ENCODE measurements at regions not wholly inside any gene's neighbourhood (a gene's known extent, or its start where the extent isn't known, plus 50 kb on each side); places are given as distances from the start of the nearest gene placed in this dataset.
"Not testable (repeated sequence)": the region's sequence is repeated elsewhere in the genome, so short reads cannot be mapped to it uniquely, and the experiment has no call there.

DNA sequence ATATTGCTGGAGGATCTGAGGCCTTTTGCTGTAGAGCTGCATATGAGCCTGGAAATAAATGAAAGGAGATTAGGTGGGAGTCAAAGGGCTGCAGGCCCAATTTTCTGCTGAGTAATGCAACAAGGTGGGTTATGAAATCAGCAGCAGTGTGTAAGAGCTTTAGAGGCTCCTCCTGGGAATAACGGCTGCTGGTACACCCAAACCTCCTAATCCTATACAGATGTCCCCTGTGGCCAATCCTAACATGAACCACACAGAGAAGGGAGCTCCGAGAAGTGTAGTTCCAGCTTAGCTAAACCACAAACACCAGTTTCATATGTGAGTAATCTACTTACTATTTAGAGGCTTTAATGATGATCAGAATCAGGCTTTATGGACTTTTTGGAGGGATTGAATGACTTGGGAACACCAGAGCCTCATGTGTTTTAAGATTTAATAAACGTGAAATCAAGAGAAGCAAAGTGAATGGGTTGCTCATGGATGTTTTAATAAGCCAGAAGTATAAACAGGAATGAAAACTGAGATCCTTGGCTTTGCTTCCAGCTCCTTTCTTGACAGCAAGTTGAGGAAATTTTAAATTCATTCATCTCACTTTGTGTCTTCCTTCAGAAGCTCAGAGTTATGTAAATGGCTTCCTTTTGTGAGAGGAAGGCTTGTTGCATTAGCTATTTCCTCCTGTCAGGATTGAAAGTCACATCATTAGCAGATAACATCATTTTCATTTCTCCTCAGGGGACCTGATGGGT lies 437.5 kb downstream of the TMEM232 start:
- in situ Hi-C loops (cut with HindIII; ENCODE audit: low pct_unique_long_range_greater_than_20kb, low sequenced_read_pairs) = no loop called here
- DNase-seq (ENCODE audit: low read depth) = no peak

DNA sequence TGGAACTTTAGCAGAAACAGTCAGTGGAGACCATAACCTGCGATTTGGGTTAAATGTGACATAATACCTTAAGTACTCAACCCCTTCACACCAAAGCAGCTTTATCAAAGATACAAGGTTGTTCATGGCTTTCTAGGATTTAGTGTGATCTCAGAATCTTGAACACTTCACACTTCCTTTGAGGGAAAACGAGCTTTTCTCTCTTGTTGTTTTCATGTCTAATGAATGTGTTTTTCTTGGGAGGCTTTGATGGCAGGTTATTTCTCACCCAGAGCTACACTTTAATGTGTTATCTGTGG lies 437.0 kb downstream of the TMEM232 start:
- in situ Hi-C loops (cut with HindIII; ENCODE audit: low pct_unique_long_range_greater_than_20kb, low sequenced_read_pairs) = no loop called here
- DNase-seq (ENCODE audit: low read depth) = no peak

DNA sequence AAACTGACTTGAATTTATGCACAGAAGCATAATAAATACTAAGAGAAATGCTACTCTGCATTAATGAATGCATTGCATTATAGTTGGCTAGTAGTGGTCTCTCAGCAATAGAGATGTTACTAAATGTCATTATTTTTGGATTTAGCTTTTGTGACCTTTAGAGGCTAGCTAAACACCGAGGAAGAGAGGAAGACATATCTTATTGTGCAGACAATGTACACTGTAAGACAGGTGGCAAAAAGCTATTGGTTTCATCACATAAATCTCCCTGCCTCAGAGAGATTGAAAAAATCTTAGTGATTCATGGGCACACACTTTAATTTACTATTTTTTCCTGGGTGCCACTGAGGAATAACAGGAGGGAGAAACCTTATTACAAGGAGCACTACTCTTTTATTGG lies 435.9 kb downstream of the TMEM232 start:
- no peak for DNase-seq (ENCODE audit: low read depth)
- in situ Hi-C loops (cut with HindIII; ENCODE audit: low pct_unique_long_range_greater_than_20kb, low sequenced_read_pairs) = no loop called here

DNA sequence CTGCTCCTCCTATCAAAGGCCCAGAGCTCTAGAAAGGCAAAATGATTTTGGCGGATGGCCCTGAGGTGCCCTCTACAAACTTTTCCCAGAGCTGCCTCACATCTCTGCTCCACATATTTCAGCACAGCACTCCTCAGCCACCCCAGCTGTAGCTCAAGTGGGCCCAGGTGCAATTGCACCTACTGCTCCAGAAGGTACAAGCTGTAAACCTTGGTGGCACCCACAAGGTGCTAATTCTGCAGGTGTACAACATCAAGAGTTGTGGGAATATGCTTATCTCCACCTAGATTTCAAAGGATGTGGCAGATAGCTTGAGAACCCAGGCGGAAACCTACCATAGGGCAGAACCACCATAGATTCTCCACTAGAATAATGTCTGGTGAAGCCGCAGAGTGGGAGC lies 432.2 kb downstream of the TMEM232 start:
- no peak for DNase-seq (ENCODE audit: low read depth)
- in situ Hi-C loops (cut with HindIII; ENCODE audit: low pct_unique_long_range_greater_than_20kb, low sequenced_read_pairs) = no loop called here

DNA sequence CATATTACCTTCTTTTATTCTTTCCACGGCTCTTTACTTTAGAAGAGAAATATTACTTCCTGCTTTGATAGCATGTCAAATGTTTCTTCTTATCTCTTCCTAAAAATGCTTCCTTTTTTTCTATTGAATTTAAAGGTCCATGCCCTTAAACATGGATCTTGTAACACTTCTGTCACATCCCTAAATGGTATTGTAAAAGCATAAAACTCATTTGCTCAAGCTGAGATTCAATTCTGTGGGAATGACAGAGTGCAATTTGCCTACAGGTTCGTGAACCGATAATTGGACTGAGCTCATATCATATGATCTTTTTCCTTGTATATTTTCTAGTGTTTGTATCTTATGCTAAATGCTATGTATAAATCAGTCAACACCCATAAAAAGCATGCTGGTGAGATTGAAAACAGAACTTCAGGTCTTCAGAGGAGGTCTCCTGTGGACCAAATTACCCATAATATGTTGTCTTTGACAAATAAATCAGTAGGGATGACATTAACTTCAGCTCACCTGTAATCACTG lies 429.3 kb downstream of the TMEM232 start:
- no peak for DNase-seq (ENCODE audit: low read depth)
- in situ Hi-C loops (cut with HindIII; ENCODE audit: low pct_unique_long_range_greater_than_20kb, low sequenced_read_pairs) = no loop called here

DNA sequence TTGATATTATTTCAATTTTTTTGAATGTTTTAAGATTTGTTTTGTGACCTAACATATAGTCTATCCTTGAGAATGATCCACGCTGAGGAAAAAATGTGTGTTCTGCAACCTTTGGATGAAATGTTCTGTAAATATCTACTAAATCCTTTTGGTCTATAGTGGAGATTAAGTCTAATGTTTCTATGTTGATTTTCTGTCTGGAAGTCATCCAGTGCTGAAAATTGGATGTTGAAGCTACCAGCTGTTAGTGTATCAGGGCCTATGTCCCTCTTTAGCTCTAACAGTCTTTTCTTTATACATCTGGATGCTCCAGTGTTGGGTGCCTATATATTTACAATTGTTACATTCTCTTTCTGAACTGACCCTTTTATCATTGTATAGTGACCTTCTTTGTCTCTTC lies 422.3 kb downstream of the TMEM232 start:
- in situ Hi-C loops (cut with HindIII; ENCODE audit: low pct_unique_long_range_greater_than_20kb, low sequenced_read_pairs) = no loop called here
- no peak for DNase-seq (ENCODE audit: low read depth)

DNA sequence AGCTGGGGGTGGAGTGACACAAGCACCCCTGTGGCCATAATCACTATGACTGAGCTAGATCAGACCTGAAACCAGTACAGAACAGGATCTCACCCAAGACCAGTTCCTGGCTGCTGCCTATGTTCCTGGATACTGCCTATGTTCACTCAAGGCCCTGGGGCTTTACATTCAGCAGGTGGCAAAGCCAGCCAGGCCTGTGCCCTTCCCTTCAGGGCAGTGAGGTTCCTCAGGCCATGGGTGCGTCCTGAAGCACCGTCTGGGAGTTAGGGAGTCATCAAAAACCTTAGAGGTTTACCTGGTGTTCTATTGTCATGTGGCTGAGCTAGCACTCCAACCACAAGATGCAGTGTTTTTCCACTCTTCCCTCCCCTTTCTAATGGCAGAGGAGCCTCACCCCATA lies 419.8 kb downstream of the TMEM232 start:
- DNase-seq (ENCODE audit: low read depth) = no peak

DNA sequence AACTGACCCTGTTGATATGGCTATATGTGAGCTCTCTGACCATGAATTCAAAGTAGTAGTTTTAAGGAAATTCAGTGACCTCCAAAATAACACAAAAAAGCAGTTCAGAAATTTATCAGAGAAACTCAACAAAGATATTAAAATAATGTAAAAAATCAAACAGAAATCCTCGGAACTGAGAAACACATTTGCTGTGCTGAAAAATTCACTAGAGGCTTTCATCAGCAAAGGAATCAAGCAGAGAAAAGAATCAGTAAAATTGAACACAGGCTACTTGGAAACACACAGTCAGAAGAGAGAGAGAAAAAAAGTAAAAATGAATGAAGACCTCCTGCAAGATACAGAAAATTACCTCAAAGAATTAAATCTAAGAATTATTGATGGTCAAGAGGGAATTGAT lies 417.2 kb downstream of the TMEM232 start:
- in situ Hi-C loops (cut with HindIII; ENCODE audit: low pct_unique_long_range_greater_than_20kb, low sequenced_read_pairs) = no loop called here
- DNase-seq (ENCODE audit: low read depth) = no peak

More for the DNA sequence above, 419.8 kb downstream of the TMEM232 start:
- in situ Hi-C loops (cut with HindIII; ENCODE audit: low pct_unique_long_range_greater_than_20kb, low sequenced_read_pairs) = no loop called here

DNA sequence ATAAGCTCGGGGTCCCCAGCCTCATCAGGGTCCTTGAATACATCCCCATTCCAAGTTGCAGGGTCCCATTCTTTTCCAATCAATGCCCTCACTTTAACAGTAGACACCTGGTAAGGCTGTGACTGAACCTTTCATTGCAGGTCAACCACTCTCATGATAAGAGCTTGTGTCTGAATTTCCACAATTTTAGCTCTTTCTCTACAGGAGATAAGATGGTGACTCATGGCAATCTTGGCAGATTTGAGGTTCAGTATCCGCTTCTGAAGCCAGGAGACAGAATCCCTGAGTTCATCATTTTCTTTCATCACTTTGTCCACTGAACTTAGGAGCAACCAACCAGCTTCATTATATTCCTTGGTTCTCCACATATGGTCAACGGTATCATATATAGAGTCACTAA lies 409.9 kb downstream of the TMEM232 start:
- in situ Hi-C loops (cut with HindIII; ENCODE audit: low pct_unique_long_range_greater_than_20kb, low sequenced_read_pairs) = not testable (repeated sequence)

DNA sequence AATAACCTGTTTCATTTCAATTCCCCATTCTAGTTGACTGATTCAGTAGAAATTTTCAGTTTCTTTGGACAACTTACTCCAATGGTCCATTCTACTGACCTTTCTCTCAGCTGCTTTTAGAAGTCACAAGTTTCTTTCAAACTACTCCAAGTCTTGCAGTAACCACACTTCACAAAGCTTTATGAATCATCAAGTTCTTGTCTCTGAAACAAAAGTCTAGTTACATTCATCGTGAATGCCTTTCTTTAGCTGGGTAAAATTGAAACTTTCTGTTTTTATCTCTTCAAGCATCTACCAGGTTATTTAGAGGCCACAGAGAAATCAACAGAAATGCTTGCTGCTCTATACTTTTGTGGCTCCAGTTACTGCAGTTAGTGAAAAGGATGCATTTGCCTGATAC lies 405.4 kb downstream of the TMEM232 start:
- in situ Hi-C loops (cut with HindIII; ENCODE audit: low pct_unique_long_range_greater_than_20kb, low sequenced_read_pairs) = no loop called here

More for the DNA sequence above, 409.9 kb downstream of the TMEM232 start:
- not testable (repeated sequence) for DNase-seq (ENCODE audit: low read depth)

DNA sequence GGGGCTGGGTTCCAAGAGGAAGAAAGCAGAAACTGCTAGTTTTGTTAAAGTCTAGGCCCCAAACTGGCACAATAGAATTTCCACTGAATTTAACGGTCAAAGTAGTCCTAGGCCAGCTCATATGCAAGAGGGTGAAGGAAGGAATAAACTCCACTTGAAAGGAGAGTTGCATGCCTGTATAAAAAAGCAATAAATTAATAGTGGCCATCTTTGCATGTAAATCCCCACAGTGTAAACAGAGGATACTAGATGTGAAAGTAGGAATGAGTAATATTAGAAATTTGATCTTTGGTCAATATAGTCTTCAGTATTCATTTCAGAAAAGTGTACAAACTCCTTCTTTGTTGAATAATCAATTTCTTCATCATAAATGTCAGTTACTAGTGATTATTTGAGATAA lies 403.1 kb downstream of the TMEM232 start:
- in situ Hi-C loops (cut with HindIII; ENCODE audit: low pct_unique_long_range_greater_than_20kb, low sequenced_read_pairs) = no loop called here
- DNase-seq (ENCODE audit: low read depth) = no peak

More for the DNA sequence above, 405.4 kb downstream of the TMEM232 start:
- no peak for DNase-seq (ENCODE audit: low read depth)

DNA sequence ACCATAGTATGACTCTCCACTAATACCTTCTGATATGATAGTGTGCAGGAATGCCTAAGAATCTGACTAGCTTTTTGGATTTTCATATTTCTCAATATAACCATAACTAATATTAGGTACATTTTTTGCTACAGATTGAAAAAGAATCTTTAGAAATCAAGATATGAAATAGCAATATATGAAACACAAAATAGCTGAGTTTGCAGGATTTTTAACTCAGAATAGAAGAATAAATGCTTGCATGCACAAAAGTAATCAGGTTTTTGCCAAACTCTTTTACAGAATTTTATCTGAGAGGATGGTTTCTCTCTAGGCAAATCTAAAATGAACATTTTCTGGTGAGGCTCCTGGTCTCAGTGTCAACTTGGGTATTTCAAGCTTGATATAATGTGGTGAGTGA lies 402.6 kb downstream of the TMEM232 start:
- no peak for DNase-seq (ENCODE audit: low read depth)
- in situ Hi-C loops (cut with HindIII; ENCODE audit: low pct_unique_long_range_greater_than_20kb, low sequenced_read_pairs) = no loop called here

DNA sequence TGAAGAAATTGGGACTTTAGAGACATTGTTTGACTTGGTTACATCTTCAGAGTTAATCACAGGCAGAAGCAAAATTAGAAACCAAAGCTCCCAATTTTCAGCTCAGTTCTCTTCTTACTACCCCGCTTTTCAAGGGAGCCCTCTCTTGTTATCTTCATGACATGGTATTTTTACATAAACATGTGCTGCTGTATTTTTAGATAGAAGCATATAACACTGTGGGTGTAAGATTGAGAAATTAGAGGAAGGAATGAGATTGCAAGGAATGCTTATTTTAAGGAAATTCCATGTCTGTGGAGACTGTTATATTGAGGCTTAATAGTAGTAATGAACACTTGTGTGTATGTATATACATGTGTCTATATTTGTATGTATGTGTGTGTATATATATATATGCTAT lies 401.6 kb downstream of the TMEM232 start:
- DNase-seq (ENCODE audit: low read depth) = no peak

DNA sequence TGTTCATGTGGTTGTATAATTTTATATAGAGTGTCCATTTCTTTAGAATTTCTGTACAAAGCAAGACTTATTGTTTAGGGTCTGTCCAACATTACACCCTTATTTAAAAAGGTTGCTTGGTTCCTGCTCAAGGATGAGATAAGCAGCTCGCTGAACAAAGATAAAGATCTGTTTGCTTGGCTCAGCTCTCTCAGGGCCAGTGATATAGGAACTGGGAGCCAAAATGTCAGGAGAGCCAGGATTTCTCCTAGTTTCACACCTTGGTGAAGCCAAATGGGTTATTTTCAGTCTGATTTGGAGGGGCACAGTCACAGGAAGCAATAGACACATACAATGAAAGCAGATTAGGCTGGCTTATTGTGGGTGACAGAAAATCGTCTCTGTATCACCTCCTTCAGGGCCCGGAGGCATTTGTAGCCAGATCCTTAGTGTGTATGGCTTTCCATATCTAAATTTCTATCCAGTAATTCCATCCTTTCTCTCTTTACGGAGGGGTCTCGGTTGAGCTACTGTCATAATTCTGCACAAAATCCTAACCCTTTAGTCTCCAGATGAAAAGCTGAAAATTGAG lies 396.4 kb downstream of the TMEM232 start:
- in situ Hi-C loops (cut with HindIII; ENCODE audit: low pct_unique_long_range_greater_than_20kb, low sequenced_read_pairs) = no loop called here
- no peak for DNase-seq (ENCODE audit: low read depth)

More for the DNA sequence above, 401.6 kb downstream of the TMEM232 start:
- in situ Hi-C loops (cut with HindIII; ENCODE audit: low pct_unique_long_range_greater_than_20kb, low sequenced_read_pairs) = no loop called here

DNA sequence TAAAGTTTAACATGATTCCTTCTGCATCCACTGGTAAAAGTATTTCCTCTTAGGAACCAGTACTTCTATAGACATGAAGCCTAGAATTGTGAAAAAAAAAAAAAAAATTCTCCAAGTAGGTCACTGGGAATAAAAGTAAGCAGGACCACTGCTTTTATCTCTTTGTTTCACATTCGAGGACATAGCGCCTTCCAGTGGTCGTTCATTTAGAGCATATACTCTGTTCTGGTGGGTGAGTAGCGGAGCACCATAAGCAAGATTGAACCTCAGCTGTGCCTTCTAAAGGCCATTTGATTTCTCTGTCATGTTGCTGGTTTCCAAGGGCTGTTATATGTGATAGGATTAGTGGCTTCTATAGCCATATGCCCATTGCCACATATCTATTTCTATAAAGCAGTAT lies 393.1 kb downstream of the TMEM232 start:
- in situ Hi-C loops (cut with HindIII; ENCODE audit: low pct_unique_long_range_greater_than_20kb, low sequenced_read_pairs) = no loop called here

DNA sequence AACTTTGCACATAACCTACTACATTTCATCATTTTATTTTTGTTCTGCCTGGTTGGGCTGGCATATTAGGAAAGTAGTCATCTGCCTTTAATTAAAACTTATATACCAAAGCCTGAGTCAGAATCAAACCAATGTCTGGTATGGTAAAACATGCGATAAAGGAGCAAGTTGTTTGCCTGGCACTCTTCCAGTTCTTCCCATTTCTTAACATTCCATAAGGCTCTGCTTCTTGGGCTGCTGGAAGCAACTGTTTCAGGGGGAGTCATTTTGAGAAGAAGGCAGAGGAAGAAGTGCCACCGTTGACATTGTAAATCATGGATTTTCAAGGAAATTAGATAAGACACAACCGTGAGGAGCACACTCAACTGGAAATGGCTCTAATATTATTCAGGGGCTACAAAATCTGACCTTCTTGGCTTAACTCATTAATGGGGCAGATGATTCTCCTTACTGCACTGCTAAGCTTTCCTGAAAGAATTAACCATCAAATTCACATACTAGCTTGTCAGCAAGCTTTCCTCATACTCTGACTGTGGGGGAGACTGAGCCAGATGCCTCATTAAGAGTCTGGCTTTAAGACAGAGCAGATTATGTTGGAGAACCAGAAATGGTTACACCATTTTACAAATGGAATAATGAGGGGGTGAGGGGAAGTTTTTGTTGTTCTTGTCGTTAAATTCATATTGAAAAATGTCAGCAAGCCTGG lies 391.0 kb downstream of the TMEM232 start:
- in situ Hi-C loops (cut with HindIII; ENCODE audit: low pct_unique_long_range_greater_than_20kb, low sequenced_read_pairs) = no loop called here
- DNase-seq (ENCODE audit: low read depth) = no peak

More for the DNA sequence above, 393.1 kb downstream of the TMEM232 start:
- DNase-seq (ENCODE audit: low read depth) = no peak

DNA sequence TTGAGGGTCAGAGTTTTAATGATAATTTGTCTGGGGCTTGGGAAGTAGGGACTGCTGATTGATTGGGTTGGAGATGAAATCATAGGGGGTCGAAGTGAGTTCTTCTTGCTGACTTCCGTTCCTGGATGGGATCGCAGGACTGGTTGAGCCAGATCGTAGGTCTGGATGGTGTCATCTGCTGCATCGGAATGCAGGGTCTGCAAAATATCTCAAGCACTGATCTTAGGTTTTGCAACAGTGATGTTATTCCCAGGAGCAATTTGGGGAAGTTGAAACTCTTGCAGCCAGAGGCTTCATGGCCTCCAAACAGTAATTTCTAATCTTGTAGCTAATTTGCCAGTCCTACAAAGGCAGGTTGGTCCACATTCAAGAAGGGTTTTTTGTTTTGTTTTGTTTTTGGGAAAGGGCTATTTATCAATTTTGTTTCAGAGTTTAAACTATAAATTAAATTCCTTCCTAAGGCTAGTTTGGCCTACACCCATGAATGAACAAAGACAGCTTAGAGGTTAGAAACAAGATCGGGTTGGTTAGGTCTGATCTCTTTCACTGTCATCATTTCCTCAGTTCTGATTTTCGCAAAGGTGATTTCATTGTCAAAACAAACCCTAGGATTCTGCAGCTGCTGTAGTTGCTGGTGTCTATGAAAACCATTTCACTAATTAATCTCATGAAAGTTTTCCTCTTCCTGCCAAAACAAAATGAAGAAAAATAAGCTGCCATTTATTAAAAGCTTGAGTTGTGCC lies 388.0 kb downstream of the TMEM232 start:
- in situ Hi-C loops (cut with HindIII; ENCODE audit: low pct_unique_long_range_greater_than_20kb, low sequenced_read_pairs) = no loop called here
- DNase-seq (ENCODE audit: low read depth) = no peak

DNA sequence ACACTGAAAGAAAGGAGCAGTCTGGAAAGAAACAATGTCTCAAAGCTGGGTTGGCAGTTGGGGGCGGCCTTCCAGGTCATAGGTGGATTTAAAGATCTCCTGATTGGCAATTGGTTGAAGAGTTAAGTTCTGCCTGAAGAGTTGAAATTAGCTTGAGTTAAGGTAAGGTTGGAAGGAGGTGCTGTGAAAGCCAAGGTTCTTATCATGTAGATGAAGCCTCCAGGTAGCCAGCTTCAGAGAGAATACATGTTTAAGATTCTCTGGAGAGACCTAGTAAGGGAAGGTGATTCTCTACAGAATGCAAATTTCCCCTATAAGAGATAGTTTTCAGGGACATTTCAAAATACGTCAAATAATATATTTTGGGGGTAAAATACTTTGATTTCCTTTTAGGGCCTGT lies 387.1 kb downstream of the TMEM232 start:
- DNase-seq (ENCODE audit: low read depth) = no peak
- in situ Hi-C loops (cut with HindIII; ENCODE audit: low pct_unique_long_range_greater_than_20kb, low sequenced_read_pairs) = no loop called here

DNA sequence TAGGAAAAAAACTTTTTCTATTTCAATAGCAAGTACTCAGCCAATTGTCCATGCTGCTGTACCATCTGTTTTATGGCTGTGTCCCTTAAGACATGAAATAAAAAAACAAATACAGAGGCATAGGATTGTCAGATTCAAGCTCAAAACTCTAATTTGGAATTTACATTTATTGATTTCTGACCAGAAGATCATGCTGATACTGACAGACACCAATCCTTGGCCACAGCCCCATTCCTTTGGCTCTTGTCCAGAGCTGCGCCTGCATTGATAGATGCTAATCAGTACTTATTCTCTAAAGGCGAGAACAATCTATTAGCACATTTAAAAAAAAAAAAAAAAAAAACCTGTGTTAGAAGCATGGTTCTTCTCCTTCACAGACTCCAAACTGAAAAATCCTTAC lies 384.6 kb downstream of the TMEM232 start:
- in situ Hi-C loops (cut with HindIII; ENCODE audit: low pct_unique_long_range_greater_than_20kb, low sequenced_read_pairs) = no loop called here

More for the DNA sequence above, 384.6 kb downstream of the TMEM232 start:
- DNase-seq (ENCODE audit: low read depth) = no peak
